GM12864 (cell line): ENCODE measurements at regions not wholly inside any gene's neighbourhood (a gene's known extent, or its start where the extent isn't known, plus 50 kb on each side); places are given as distances from the start of the nearest gene placed in this dataset.

Experiments used
- DNase-seq: peaks from one replicate; pipeline ENCODE4 v3.0.0-alpha.2; 2011; ENCODE audit warnings: low read depth
- H3K4me3 ChIP-seq: 2 replicates; pipeline ENCODE4 v1.5.1; 2011; ENCODE audit warnings: mild to moderate bottlenecking, low read depth, low read length, control low read depth
- CTCF ChIP-seq: IDR thresholded peaks from 2 replicates; pipeline ENCODE4 v1.5.1; 2011; ENCODE audit warnings: low read depth, mild to moderate bottlenecking, moderate library complexity, low read length, control low read depth, inconsistent platforms; ENCODE audit errors: missing control alignments

- no peak for TF ChIP-seq CTCF
- no peak overlapping the region for H3K4me3 ChIP-seq
- DNase-seq, result no peak
These were observed 108.9 kb upstream of the GJB5 start for GRCh38 chr1:34645919-34646318.

GRCh38 chr1:34648501-34648900, 106.3 kb upstream of the GJB5 start:
- H3K4me3 ChIP-seq, result no peak overlapping the region
- no peak for TF ChIP-seq CTCF
- no peak for DNase-seq

GRCh38 chr1:34650090-34650489, 104.8 kb upstream of the GJB5 start:
- H3K4me3 ChIP-seq, result no peak overlapping the region
- DNase-seq, result no peak
- TF ChIP-seq CTCF, result no peak

GRCh38 chr1:34650800-34651199, 104.0 kb upstream of the GJB5 start:
- TF ChIP-seq CTCF, result no peak
- H3K4me3 ChIP-seq, result no peak overlapping the region
- no peak for DNase-seq

GRCh38 chr1:34653110-34653509, 101.7 kb upstream of the GJB5 start:
- no peak for TF ChIP-seq CTCF
- no peak for DNase-seq
- H3K4me3 ChIP-seq, result no peak overlapping the region

GRCh38 chr1:34655206-34655874, 99.5 kb upstream of the GJB5 start:
- TF ChIP-seq CTCF, result no peak
- DNase-seq, result no peak
- no peak overlapping the region for H3K4me3 ChIP-seq

GRCh38 chr1:34655875-34656240, 99.0 kb upstream of the GJB5 start:
- no peak for DNase-seq
- no peak for TF ChIP-seq CTCF
- H3K4me3 ChIP-seq, result no peak overlapping the region
